ENCODE measurements at regions not wholly inside any gene's neighbourhood (a gene's known extent, or its start where the extent isn't known, plus 50 kb on each side); places are given as distances from the start of the nearest gene placed in this dataset.

GRCh38 chr7:41198502-41198901, 504.4 kb downstream of the INHBA start:
- TF ChIP-seq, protein P1, sequence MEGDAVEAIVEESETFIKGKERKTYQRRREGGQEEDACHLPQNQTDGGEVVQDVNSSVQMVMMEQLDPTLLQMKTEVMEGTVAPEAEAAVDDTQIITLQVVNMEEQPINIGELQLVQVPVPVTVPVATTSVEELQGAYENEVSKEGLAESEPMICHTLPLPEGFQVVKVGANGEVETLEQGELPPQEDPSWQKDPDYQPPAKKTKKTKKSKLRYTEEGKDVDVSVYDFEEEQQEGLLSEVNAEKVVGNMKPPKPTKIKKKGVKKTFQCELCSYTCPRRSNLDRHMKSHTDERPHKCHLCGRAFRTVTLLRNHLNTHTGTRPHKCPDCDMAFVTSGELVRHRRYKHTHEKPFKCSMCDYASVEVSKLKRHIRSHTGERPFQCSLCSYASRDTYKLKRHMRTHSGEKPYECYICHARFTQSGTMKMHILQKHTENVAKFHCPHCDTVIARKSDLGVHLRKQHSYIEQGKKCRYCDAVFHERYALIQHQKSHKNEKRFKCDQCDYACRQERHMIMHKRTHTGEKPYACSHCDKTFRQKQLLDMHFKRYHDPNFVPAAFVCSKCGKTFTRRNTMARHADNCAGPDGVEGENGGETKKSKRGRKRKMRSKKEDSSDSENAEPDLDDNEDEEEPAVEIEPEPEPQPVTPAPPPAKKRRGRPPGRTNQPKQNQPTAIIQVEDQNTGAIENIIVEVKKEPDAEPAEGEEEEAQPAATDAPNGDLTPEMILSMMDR (IDR thresholded peaks at IDR 0.05), result no peak
- no peak for TF ChIP-seq POLR2A (IDR thresholded peaks at IDR 0.05)

Data from right lobe of liver (tissue), 4 donors.